MCF 10A (cell line): ENCODE measurements at regions not wholly inside any gene's neighbourhood (a gene's known extent, or its start where the extent isn't known, plus 50 kb on each side); places are given as distances from the start of the nearest gene placed in this dataset.

Experiments used
- BruUV-seq: library from RNA; stranded (reverse); fragments of 400-500 nt; replicated peaks from 2 replicates; lab custom pipeline; 2021; lab: Mats Ljungman, UMichigan
- CTCF ChIA-PET: fragments of 300-600 bp; sonication (Branson Sonifier 250); formaldehyde crosslinking; extraction: SDS; loops from one replicate; lab custom pipeline; 2021; ENCODE audit warnings: antibody characterized with exemption, inconsistent platforms; lab: Yijun Ruan, JAX
- POLR2A ChIA-PET: fragments of 300-600, 350-650 bp; sonication (Branson Sonifier 250); formaldehyde crosslinking; extraction: SDS; loops from one replicate; lab custom pipeline; 2020; ENCODE audit warnings: antibody characterized with exemption, inconsistent platforms; lab: Yijun Ruan, JAX
- DNase-seq: peaks from one replicate; pipeline ENCODE4 v3.0.0-alpha.2; 2018; ENCODE audit not compliant: unreplicated experiment
- H3K27ac Mint-ChIP-seq: one replicate; pipeline ENCODE4 v1.8.0; 2022; ENCODE audit warnings: mild to moderate bottlenecking, low read depth, mixed read lengths; ENCODE audit not compliant: unreplicated experiment
- H3K27me3 Mint-ChIP-seq: one replicate; pipeline ENCODE4 v1.8.0; 2022; ENCODE audit warnings: mixed read lengths; ENCODE audit not compliant: insufficient read depth, unreplicated experiment
- H3K36me3 Mint-ChIP-seq: one replicate; pipeline ENCODE4 v1.8.0; 2022; ENCODE audit warnings: mild to moderate bottlenecking, moderate library complexity, mixed read lengths; ENCODE audit not compliant: insufficient read depth, unreplicated experiment
- H3K4me1 Mint-ChIP-seq: one replicate; pipeline ENCODE4 v1.8.0; 2022; ENCODE audit warnings: mixed read lengths; ENCODE audit not compliant: insufficient read depth, unreplicated experiment
- H3K4me3 Mint-ChIP-seq: one replicate; pipeline ENCODE4 v1.8.0; 2022; ENCODE audit warnings: mild to moderate bottlenecking, moderate library complexity, mixed read lengths; ENCODE audit not compliant: unreplicated experiment
- H3K9me3 Mint-ChIP-seq: one replicate; pipeline ENCODE4 v1.8.0; 2022; ENCODE audit warnings: mixed read lengths; ENCODE audit not compliant: unreplicated experiment
- intact Hi-C: fragments of 100-400 bp; cut with micrococcal nuclease; formaldehyde crosslinking; loops from 2 replicates; pipeline ENCODE4 v1.14.1; 2022
- TF ChIP-seq, protein P1 (sequence below): fragments of 200-600 bp; IDR thresholded peaks from one replicate; pipeline ENCODE4 v1.8.0; 2022; ENCODE audit warnings: antibody characterized with exemption, mild to moderate bottlenecking; ENCODE audit not compliant: unreplicated experiment

DNA sequence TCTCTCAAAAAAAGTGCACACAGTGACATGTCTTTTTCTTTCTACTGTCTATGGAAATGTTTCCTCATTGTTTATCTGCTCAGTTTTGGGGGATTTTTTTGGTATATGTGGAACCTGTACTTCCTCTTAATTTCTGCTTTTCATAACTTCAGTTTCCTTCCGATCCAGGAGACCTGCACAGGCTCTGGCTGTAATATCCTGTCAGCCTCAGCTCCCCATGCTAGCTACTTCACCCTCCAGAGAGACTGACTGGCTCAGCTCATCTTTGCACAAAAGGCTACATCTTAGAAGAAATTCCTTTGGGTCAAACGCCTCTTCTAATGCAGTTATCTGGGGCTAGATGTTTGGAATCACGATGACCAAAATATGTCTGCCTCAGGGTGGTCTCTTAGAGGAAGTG, 378.4 kb downstream of the RND3 start:
- H3K27me3 Mint-ChIP-seq: no peaks in the 10 kb centered on the region
- H3K36me3 Mint-ChIP-seq: peaks cover 7% of the 10 kb centered on the region
- POLR2A ChIA-PET: interaction anchor here (0.6 kb wide), 1 partner anchor 214 kb away, joined by 4 read pairs; no protein-coding TSS in a partner anchor
- CTCF ChIA-PET: interaction anchor here (1.0 kb wide), 1 partner anchor 310 kb away, joined by 3 read pairs; no protein-coding TSS in a partner anchor
- H3K4me1 Mint-ChIP-seq: peaks cover 16% of the 10 kb centered on the region
- no peak for DNase-seq
- H3K27ac Mint-ChIP-seq: peak overlapping the region; percentile 29
- H3K4me3 Mint-ChIP-seq: no peak overlapping the region
- intact Hi-C loops: no loop called here
- no TSS peak for BruUV-seq
- TF ChIP-seq, protein P1, sequence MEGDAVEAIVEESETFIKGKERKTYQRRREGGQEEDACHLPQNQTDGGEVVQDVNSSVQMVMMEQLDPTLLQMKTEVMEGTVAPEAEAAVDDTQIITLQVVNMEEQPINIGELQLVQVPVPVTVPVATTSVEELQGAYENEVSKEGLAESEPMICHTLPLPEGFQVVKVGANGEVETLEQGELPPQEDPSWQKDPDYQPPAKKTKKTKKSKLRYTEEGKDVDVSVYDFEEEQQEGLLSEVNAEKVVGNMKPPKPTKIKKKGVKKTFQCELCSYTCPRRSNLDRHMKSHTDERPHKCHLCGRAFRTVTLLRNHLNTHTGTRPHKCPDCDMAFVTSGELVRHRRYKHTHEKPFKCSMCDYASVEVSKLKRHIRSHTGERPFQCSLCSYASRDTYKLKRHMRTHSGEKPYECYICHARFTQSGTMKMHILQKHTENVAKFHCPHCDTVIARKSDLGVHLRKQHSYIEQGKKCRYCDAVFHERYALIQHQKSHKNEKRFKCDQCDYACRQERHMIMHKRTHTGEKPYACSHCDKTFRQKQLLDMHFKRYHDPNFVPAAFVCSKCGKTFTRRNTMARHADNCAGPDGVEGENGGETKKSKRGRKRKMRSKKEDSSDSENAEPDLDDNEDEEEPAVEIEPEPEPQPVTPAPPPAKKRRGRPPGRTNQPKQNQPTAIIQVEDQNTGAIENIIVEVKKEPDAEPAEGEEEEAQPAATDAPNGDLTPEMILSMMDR: no peak
- peaks cover 10% of the 10 kb centered on the region for H3K9me3 Mint-ChIP-seq

DNA sequence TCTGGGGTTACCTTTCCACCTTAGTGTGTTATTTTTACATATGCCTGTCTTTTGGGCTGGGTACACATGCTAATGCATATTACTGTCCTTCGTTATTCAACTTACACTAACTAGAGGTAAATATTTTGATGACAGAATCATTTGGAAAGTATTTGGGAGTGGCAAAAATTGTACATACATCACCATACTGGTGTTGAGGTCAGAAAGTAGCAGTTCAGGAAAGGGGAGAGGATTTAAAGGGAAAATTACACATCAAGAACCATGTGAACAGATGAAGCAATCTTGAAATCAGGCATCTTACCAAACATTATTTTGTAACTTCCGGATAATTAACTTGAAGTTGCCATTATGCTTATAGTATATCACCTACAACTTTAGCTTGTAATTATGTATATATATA, 379.7 kb downstream of the RND3 start:
- Mint-ChIP-seq H3K4me1 (peaks cover 16% of the 10 kb centered on the region), H3K4me3 (peak overlapping the region; percentile 24), H3K36me3 (peaks cover 7% of the 10 kb centered on the region), H3K27me3 (no peaks in the 10 kb centered on the region), H3K27ac (peak overlapping the region; percentile 73), H3K9me3 (peaks cover 10% of the 10 kb centered on the region)
- POLR2A ChIA-PET: interaction anchor here (0.6 to 0.9 kb wide), 4 partner anchors 10 to 413 kb away, joined by 3 to 4 read pairs (median 4); no protein-coding TSS in a partner anchor
- intact Hi-C loops: no loop called here
- CTCF ChIA-PET: interaction anchor here (0.6 to 0.7 kb wide), 4 partner anchors 11 to 1613 kb away, joined by 3 to 4 read pairs (median 3); no protein-coding TSS in a partner anchor
- BruUV-seq: no TSS peak
- TF ChIP-seq, protein P1: no peak
- peak; percentile 41 for DNase-seq

DNA sequence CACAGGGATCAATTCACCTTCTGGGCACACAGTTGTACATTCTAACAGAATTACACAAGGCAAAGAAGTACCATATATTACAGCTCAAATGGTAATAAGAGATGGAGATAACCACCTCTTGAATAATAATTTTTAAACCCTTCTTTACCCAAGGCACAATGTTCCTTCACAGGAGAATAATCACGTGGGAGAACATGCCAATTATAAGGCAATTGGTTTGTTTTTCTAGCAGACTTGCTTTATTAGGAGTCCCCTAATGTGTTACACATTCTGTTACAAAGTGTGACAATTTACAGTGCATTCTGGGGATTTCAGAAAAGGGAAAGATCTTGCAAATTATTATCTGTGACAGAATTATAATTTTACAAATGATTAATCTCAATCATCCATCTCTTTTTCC, 380.3 kb downstream of the RND3 start:
- H3K27ac Mint-ChIP-seq: peak overlapping the region; percentile 73
- no peaks in the 10 kb centered on the region for H3K27me3 Mint-ChIP-seq
- no peak for DNase-seq
- peaks cover 10% of the 10 kb centered on the region for H3K9me3 Mint-ChIP-seq
- CTCF ChIA-PET: no interaction called here
- no TSS peak for BruUV-seq
- intact Hi-C loops: no loop called here
- H3K4me3 Mint-ChIP-seq: no peak overlapping the region
- peaks cover 16% of the 10 kb centered on the region for H3K4me1 Mint-ChIP-seq
- H3K36me3 Mint-ChIP-seq: peaks cover 7% of the 10 kb centered on the region
- POLR2A ChIA-PET: interaction anchor here (0.6 to 1.3 kb wide), 3 partner anchors 9 to 389 kb away, joined by 3 read pairs; no protein-coding TSS in a partner anchor
- TF ChIP-seq, protein P1: no peak

DNA sequence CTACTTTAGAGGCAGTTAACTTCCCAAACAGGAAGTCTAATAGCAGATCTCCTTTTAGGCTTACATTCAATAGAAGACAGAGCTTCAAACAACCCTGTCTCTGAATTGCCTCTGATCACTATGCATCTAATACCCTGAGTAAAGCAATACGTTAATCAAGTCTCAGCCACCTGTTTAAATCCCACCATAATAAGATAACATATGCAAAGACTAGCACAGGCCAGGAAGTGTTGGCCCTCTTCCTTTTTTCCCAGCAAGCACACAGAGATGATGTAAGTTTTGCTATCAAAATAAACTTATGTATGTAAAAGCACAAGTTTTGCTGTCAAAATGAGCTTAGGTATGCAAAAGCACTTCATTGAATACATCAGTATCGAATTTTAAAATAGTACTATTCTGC, 385.5 kb downstream of the RND3 start:
- CTCF ChIA-PET: interaction anchor here (0.7 kb wide), 2 partner anchors 307 to 504 kb away, joined by 7 read pairs; no protein-coding TSS in a partner anchor
- Mint-ChIP-seq H3K4me1 (peaks cover 6% of the 10 kb centered on the region), H3K27me3 (no peaks in the 10 kb centered on the region), H3K9me3 (peaks cover 10% of the 10 kb centered on the region), H3K27ac (no peak overlapping the region), H3K36me3 (no peaks in the 10 kb centered on the region), H3K4me3 (no peak overlapping the region)
- intact Hi-C loops: no loop called here
- TF ChIP-seq, protein P1: no peak
- no TSS peak for BruUV-seq
- POLR2A ChIA-PET: interaction anchor here (1.7 kb wide), 1 partner anchor 384 kb away, joined by 4 read pairs; no protein-coding TSS in a partner anchor
- no peak for DNase-seq
